Tibial nerve (tissue), 4 donors: ENCODE measurements at regions not wholly inside any gene's neighbourhood (a gene's known extent, or its start where the extent isn't known, plus 50 kb on each side); places are given as distances from the start of the nearest gene placed in this dataset.

Experiments used
- DNase-seq, 2 donors: peaks; one replicate each; pipeline ENCODE4 v3.0.0-alpha.2; 2019; ENCODE audit warnings: low spot score in 2 of 2
- H3K27ac ChIP-seq, 4 donors: fragments of 200-600 bp; sonication (generic) in 3 of 4; one replicate each; pipeline ENCODE4 v1.5.1; 2017 to 2019; ENCODE audit warnings: mild to moderate bottlenecking in 1 of 4
- H3K27me3 ChIP-seq, 2 donors: fragments of 200-600 bp; sonication (generic) in 1 of 2; one replicate each; pipeline versions ENCODE4 v1.5.1 to v1.6.0; 2017 to 2019
- H3K36me3 ChIP-seq, 3 donors: fragments of 200-600 bp; sonication (generic); one replicate each; pipeline ENCODE4 v1.5.1; 2018 to 2019
- H3K4me1 ChIP-seq, 4 donors: fragments of 200-600 bp; sonication (generic) in 3 of 4; one replicate each; pipeline ENCODE4 v1.5.1; 2017 to 2019
- H3K4me3 ChIP-seq, 4 donors: fragments of 200-600 bp; sonication (generic) in 3 of 4; one replicate each; pipeline ENCODE4 v1.5.1; 2017 to 2019; ENCODE audit warnings: mild to moderate bottlenecking in 1 of 4, moderate library complexity in 1 of 4
- H3K9me3 ChIP-seq, 4 donors: fragments of 200-600 bp; sonication (generic) in 3 of 4; one replicate each; pipeline ENCODE4 v1.5.1; 2017 to 2019
- CTCF ChIP-seq, 5 experiments: fragments of 200-600 bp in 3 of 5; fragments of 450-650 bp in 2 of 5; sonication (generic) in 3 of 5; IDR thresholded peaks; one replicate each; pipeline ENCODE4 v1.5.1; 2016 to 2019; ENCODE audit warnings: antibody characterized with exemption in 5 of 5, mild to moderate bottlenecking in 3 of 5, moderate library complexity in 2 of 5
- EP300 ChIP-seq, 2 donors: sonication (generic); formaldehyde crosslinking; IDR thresholded peaks; one replicate each; pipeline ENCODE4 v1.6.1; 2017; ENCODE audit warnings: antibody characterized with exemption in 2 of 2, mild to moderate bottlenecking in 1 of 2
- POLR2A ChIP-seq, 2 donors: fragments of 450-650 bp; IDR thresholded peaks; one replicate each; pipeline ENCODE4 v1.6.1; 2017; ENCODE audit warnings: antibody characterized with exemption in 2 of 2, mild to moderate bottlenecking in 2 of 2, moderate library complexity in 2 of 2
- WGBS, 2 donors: methylation state at CpG; one replicate each; pipeline ENCODE4 v1.1.5; 2018; 5-methylcytosine and 5-hydroxymethylcytosine counted together

- peaks cover 0 to 20% (median 0%) of the 10 kb centered on the region in 4 donors for H3K9me3 ChIP-seq
- no peak for DNase-seq
- 74 to 85% methylated on average over 2 of the region's 2 CpGs for WGBS, 2 donors
- no peak overlapping the region for H3K27ac ChIP-seq
- H3K4me3 ChIP-seq, result no peak overlapping the region
- TF ChIP-seq EP300 (IDR thresholded peaks at IDR 0.05) (no peak), POLR2A (IDR thresholded peaks at IDR 0.05) (no peak), CTCF (IDR thresholded peaks at IDR 0.05) (no peak)
- peaks cover 0 to 2% (median 0%) of the 10 kb centered on the region in 4 donors for H3K4me1 ChIP-seq
- H3K36me3 ChIP-seq, result no peaks in the 10 kb centered on the region
- no peaks in the 10 kb centered on the region for H3K27me3 ChIP-seq
Observed at GRCh38 chr14:80395031-80395430, 183.7 kb upstream of the DIO2 start.

GRCh38 chr14:80393766-80394165, 182.5 kb upstream of the DIO2 start:
- TF ChIP-seq EP300 (IDR thresholded peaks at IDR 0.05), result no peak
- no peak for TF ChIP-seq CTCF (IDR thresholded peaks at IDR 0.05)
- TF ChIP-seq POLR2A (IDR thresholded peaks at IDR 0.05), result no peak
- no peaks in the 10 kb centered on the region for H3K36me3 ChIP-seq
- no peak overlapping the region for H3K4me3 ChIP-seq
- no peak overlapping the region for H3K27ac ChIP-seq
- WGBS, 2 donors, result 0 to 47% methylated on average over 1 of the region's 1 CpG
- peaks cover 0 to 8% (median 0%) of the 10 kb centered on the region in 4 donors for H3K4me1 ChIP-seq
- peaks cover 0 to 13% (median 0%) of the 10 kb centered on the region in 4 donors for H3K9me3 ChIP-seq
- no peaks in the 10 kb centered on the region for H3K27me3 ChIP-seq
- DNase-seq, result no peak

- no peaks in the 10 kb centered on the region for H3K36me3 ChIP-seq
- H3K9me3 ChIP-seq, result no peaks in the 10 kb centered on the region
- no peak overlapping the region for H3K27ac ChIP-seq
- DNase-seq, result no peak
- no peak overlapping the region for H3K4me3 ChIP-seq
- peaks cover 0 to 22% (median 0%) of the 10 kb centered on the region in 4 donors for H3K4me1 ChIP-seq
- TF ChIP-seq EP300 (IDR thresholded peaks at IDR 0.05) (no peak), CTCF (IDR thresholded peaks at IDR 0.05) (no peak), POLR2A (IDR thresholded peaks at IDR 0.05) (no peak)
- H3K27me3 ChIP-seq, result no peaks in the 10 kb centered on the region
- 78 to 91% methylated on average over 1 of the region's 1 CpG for WGBS, 2 donors
Observed at GRCh38 chr14:80390906-80391305, 179.6 kb upstream of the DIO2 start.

GRCh38 chr14:80388980-80389711, 177.8 kb upstream of the DIO2 start:
- Histone ChIP-seq H3K36me3 (no peaks in the 10 kb centered on the region), H3K9me3 (no peaks in the 10 kb centered on the region), H3K27ac (peak overlapping the region in 2 of 4 donors; percentile 53 to 61), H3K4me3 (no peak overlapping the region), H3K4me1 (peaks cover 0 to 19% (median 0%) of the 10 kb centered on the region in 4 donors), H3K27me3 (no peaks in the 10 kb centered on the region)
- 63 to 72% methylated on average over 2 of the region's 2 CpGs for WGBS, 2 donors
- no peak for DNase-seq
- TF ChIP-seq CTCF (IDR thresholded peaks at IDR 0.05) (no peak), POLR2A (IDR thresholded peaks at IDR 0.05) (no peak), EP300 (IDR thresholded peaks at IDR 0.05) (no peak)

- H3K4me3 ChIP-seq, result no peak overlapping the region
- DNase-seq, result peak in 1 of 2 donors; percentile 19
- H3K27ac ChIP-seq, result peak overlapping the region in 1 of 4 donors; percentile 53
- no peaks in the 10 kb centered on the region for H3K9me3 ChIP-seq
- WGBS, 2 donors, result 54 to 59% methylated on average over 7 of the region's 7 CpGs
- H3K36me3 ChIP-seq, result no peaks in the 10 kb centered on the region
- no peaks in the 10 kb centered on the region for H3K27me3 ChIP-seq
- TF ChIP-seq EP300 (IDR thresholded peaks at IDR 0.05) (peak in 1 of 2 donors; percentile 30), CTCF (IDR thresholded peaks at IDR 0.05) (no peak), POLR2A (IDR thresholded peaks at IDR 0.05) (no peak)
- H3K4me1 ChIP-seq, result peaks cover 0 to 19% (median 0%) of the 10 kb centered on the region in 4 donors
Observed at GRCh38 chr14:80387563-80387981, 176.3 kb upstream of the DIO2 start.
